Psoas muscle (tissue), 7 donors: ENCODE measurements at regions not wholly inside any gene's neighbourhood (a gene's known extent, or its start where the extent isn't known, plus 50 kb on each side); places are given as distances from the start of the nearest gene placed in this dataset.

Experiments
- ATAC-seq, 4 donors: fragments of 200-7000 bp; cut with Tn5 transposase; one replicate each; pipeline ENCODE4 v1.9.1; 2020; ENCODE audit warnings: moderate library complexity in 3 of 4, mild to moderate bottlenecking in 2 of 4
- DNase-seq, 2 donors: peaks; one replicate each; pipeline ENCODE4 v3.0.0-alpha.2; 2020
- H3K27ac ChIP-seq: fragments of 200-600 bp; one replicate; pipeline ENCODE4 v1.8.0; 2022
- H3K27me3 ChIP-seq, 3 donors: fragments of 200-600 bp in 1 of 3; one replicate each; pipeline versions ENCODE4 v1.6.1 to v1.8.0; 2013 to 2022; ENCODE audit warnings: low read length in 2 of 3, mild to moderate bottlenecking in 2 of 3, moderate library complexity in 1 of 3; ENCODE audit not compliant: insufficient read depth in 3 of 3
- H3K36me3 ChIP-seq, 2 donors: fragments of 200-600 bp in 1 of 2; one replicate each; pipeline versions ENCODE4 v1.6.1 to v1.8.0; 2013 to 2022; ENCODE audit warnings: low read depth in 1 of 2, mild to moderate bottlenecking in 1 of 2, moderate library complexity in 1 of 2; ENCODE audit not compliant: insufficient read depth in 1 of 2
- H3K4me1 ChIP-seq: fragments of 200-600 bp; one replicate; pipeline ENCODE4 v1.8.0; 2022
- H3K4me3 ChIP-seq: fragments of 200-600 bp; one replicate; pipeline ENCODE4 v1.8.0; 2022; ENCODE audit warnings: mild to moderate bottlenecking
- H3K9me3 ChIP-seq: fragments of 200-600 bp; one replicate; pipeline ENCODE4 v1.8.0; 2022
- CTCF ChIP-seq: fragments of 200-600 bp; IDR thresholded peaks from one replicate; pipeline ENCODE4 v1.8.0; 2022; ENCODE audit warnings: antibody characterized with exemption
- WGBS, 3 donors: extraction: QIAGEN DNeasy Blood & Tissue Kit; methylation state at CpG; one replicate each; pipeline versions ENCODE4 v1.1.6 to v1.1.7; 2013; 5-methylcytosine and 5-hydroxymethylcytosine counted together
- intact Hi-C, 2 donors: fragments of 100-400 bp; cut with DNase I; formaldehyde crosslinking; loops; one replicate each; pipeline versions ENCODE4 v1.11.0 to v1.14.2; 2022
- donor health status: healthy with polysubstance abuse.
- donor health status: DM: no; HTN: no; CAD: no; lungs with moderate emphysema.
- donor health status: Bipolar disorder and iron deficiency.
- donor health status: healthy.
- donor health status: DM: yes; HTN: yes; CAD: no.
- donor health status: DM: no; HTN: no; CAD: no.
- donor health status: DM: yes; HTN: yes; CAD: no.

DNA sequence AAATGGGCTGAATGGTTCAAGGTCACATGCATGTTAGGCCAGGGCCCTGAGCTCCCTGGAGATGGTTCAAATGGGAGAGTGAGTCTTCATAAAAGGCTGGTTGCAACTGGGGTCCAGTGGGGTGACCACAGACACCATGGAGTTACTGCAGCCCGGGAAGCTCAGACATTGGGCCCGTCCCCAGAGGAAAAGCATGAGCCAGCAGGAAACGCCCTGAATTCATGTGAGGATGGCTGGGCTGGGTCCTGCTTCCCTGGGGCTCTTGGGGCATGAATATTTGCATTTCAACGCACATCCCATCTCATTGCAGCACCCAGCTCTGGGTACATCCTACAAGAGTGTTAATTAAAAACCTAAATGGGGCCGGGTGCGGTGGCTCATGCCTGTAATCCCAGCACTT lies 549.0 kb downstream of the TCERG1L start:
- no peaks in the 10 kb centered on the region for H3K9me3 ChIP-seq
- no peaks in the 10 kb centered on the region for H3K4me1 ChIP-seq
- TF ChIP-seq CTCF: no peak
- DNase-seq: peak in 1 of 2 donors; percentile 23
- 71 to 80% (median 74%) methylated on average over 6 of the region's 6 CpGs for WGBS, 3 donors
- no peak overlapping the region for H3K27ac ChIP-seq
- H3K27me3 ChIP-seq: no peaks in the 10 kb centered on the region
- no peak overlapping the region for H3K4me3 ChIP-seq
- ATAC-seq: no peak
- no peaks in the 10 kb centered on the region for H3K36me3 ChIP-seq
- intact Hi-C loops: no loop called here

GRCh38 chr10:130763071-130763470 lies 548.5 kb downstream of the TCERG1L start:
- H3K27ac ChIP-seq: no peak overlapping the region
- H3K4me3 ChIP-seq: no peak overlapping the region
- 77 to 87% (median 87%) methylated on average over 6 of the region's 6 CpGs for WGBS, 3 donors
- peaks cover 0 to 2% (median 0%) of the 10 kb centered on the region in 3 donors for H3K27me3 ChIP-seq
- H3K9me3 ChIP-seq: no peaks in the 10 kb centered on the region
- ATAC-seq (no peak), DNase-seq (no peak)
- intact Hi-C loops: no loop called here
- H3K36me3 ChIP-seq: no peaks in the 10 kb centered on the region
- no peaks in the 10 kb centered on the region for H3K4me1 ChIP-seq
- no peak for TF ChIP-seq CTCF

- TF ChIP-seq CTCF: no peak
- no peaks in the 10 kb centered on the region for H3K9me3 ChIP-seq
- no peaks in the 10 kb centered on the region for H3K36me3 ChIP-seq
- no peak overlapping the region for H3K27ac ChIP-seq
- intact Hi-C loops: no loop called here
- ATAC-seq (no peak), DNase-seq (peak in 1 of 2 donors; percentile 8)
- no peaks in the 10 kb centered on the region for H3K4me1 ChIP-seq
- H3K4me3 ChIP-seq: no peak overlapping the region
- H3K27me3 ChIP-seq: peaks cover 0 to 2% (median 0%) of the 10 kb centered on the region in 3 donors
- WGBS, 3 donors: 59 to 74% (median 60%) methylated on average over 4 of the region's 4 CpGs
Measured at GRCh38 chr10:130763491-130763890, 548.0 kb downstream of the TCERG1L start.

GRCh38 chr10:130764651-130765050 lies 546.9 kb downstream of the TCERG1L start:
- ATAC-seq (no peak), DNase-seq (peak in 1 of 2 donors; percentile 39)
- intact Hi-C loops: no loop called here
- WGBS, 3 donors: 72 to 88% (median 88%) methylated on average over 7 of the region's 7 CpGs
- H3K4me1 ChIP-seq: no peaks in the 10 kb centered on the region
- H3K9me3 ChIP-seq: no peaks in the 10 kb centered on the region
- no peaks in the 10 kb centered on the region for H3K36me3 ChIP-seq
- TF ChIP-seq CTCF: no peak
- peaks cover 0 to 7% (median 3%) of the 10 kb centered on the region in 3 donors for H3K27me3 ChIP-seq
- H3K27ac ChIP-seq: no peak overlapping the region
- no peak overlapping the region for H3K4me3 ChIP-seq

GRCh38 chr10:130766071-130766470 lies 545.5 kb downstream of the TCERG1L start:
- intact Hi-C loops: no loop called here
- Histone ChIP-seq H3K9me3 (no peaks in the 10 kb centered on the region), H3K4me3 (no peak overlapping the region), H3K36me3 (no peaks in the 10 kb centered on the region), H3K27me3 (peaks cover 0 to 10% (median 3%) of the 10 kb centered on the region in 3 donors), H3K4me1 (no peaks in the 10 kb centered on the region), H3K27ac (no peak overlapping the region)
- no peak for TF ChIP-seq CTCF
- DNase-seq (peak in 1 of 2 donors; percentile 12), ATAC-seq (no peak)
- 56 to 81% (median 80%) methylated on average over 4 of the region's 4 CpGs for WGBS, 3 donors
